Progenitor cell of endocrine pancreas (in vitro differentiated cells): ENCODE measurements at regions not wholly inside any gene's neighbourhood (a gene's known extent, or its start where the extent isn't known, plus 50 kb on each side); places are given as distances from the start of the nearest gene placed in this dataset.
"Not testable (repeated sequence)": the region's sequence is repeated elsewhere in the genome, so short reads cannot be mapped to it uniquely, and the experiment has no call there.

ENCODE experiments used
- DNase-seq: peaks from one replicate; pipeline ENCODE4 v3.0.0; 2021; ENCODE audit warnings: low spot score; ENCODE audit not compliant: unreplicated experiment
- H3K27ac Mint-ChIP-seq: 2 replicates; pipeline ENCODE4 v1.8.0; 2021; ENCODE audit warnings: mild to moderate bottlenecking, moderate library complexity, mixed read lengths
- H3K27me3 Mint-ChIP-seq: 2 replicates; pipeline ENCODE4 v1.8.0; 2021; ENCODE audit warnings: mixed read lengths
- H3K36me3 Mint-ChIP-seq: 2 replicates; pipeline ENCODE4 v1.8.0; 2022; ENCODE audit warnings: mixed read lengths; ENCODE audit not compliant: insufficient read depth
- H3K4me1 Mint-ChIP-seq: 2 replicates; pipeline ENCODE4 v1.8.0; 2021; ENCODE audit warnings: low read depth, mixed read lengths
- H3K4me3 Mint-ChIP-seq: 2 replicates; pipeline ENCODE4 v1.8.0; 2021; ENCODE audit warnings: low read depth, mild to moderate bottlenecking, moderate library complexity, mixed read lengths
- H3K9me3 Mint-ChIP-seq: 2 replicates; pipeline ENCODE4 v1.8.0; 2021; ENCODE audit warnings: low read depth, mixed read lengths
- TF ChIP-seq, protein P1 (sequence below): fragments of 200-600 bp; sonication (generic); IDR thresholded peaks from one replicate; pipeline ENCODE4 v1.5.0; 2021; ENCODE audit warnings: antibody characterized with exemption, mild to moderate bottlenecking; ENCODE audit not compliant: unreplicated experiment

- H3K9me3 Mint-ChIP-seq = peaks cover under 1% of the 10 kb centered on the region
- H3K4me3 Mint-ChIP-seq = no peak overlapping the region
- H3K27me3 Mint-ChIP-seq = no peaks in the 10 kb centered on the region
- no peaks in the 10 kb centered on the region for H3K36me3 Mint-ChIP-seq
- DNase-seq = no peak
- H3K27ac Mint-ChIP-seq = no peak overlapping the region
- peaks cover 19% of the 10 kb centered on the region for H3K4me1 Mint-ChIP-seq
- TF ChIP-seq, protein P1, sequence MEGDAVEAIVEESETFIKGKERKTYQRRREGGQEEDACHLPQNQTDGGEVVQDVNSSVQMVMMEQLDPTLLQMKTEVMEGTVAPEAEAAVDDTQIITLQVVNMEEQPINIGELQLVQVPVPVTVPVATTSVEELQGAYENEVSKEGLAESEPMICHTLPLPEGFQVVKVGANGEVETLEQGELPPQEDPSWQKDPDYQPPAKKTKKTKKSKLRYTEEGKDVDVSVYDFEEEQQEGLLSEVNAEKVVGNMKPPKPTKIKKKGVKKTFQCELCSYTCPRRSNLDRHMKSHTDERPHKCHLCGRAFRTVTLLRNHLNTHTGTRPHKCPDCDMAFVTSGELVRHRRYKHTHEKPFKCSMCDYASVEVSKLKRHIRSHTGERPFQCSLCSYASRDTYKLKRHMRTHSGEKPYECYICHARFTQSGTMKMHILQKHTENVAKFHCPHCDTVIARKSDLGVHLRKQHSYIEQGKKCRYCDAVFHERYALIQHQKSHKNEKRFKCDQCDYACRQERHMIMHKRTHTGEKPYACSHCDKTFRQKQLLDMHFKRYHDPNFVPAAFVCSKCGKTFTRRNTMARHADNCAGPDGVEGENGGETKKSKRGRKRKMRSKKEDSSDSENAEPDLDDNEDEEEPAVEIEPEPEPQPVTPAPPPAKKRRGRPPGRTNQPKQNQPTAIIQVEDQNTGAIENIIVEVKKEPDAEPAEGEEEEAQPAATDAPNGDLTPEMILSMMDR = no peak
These were observed 79.5 kb upstream of the TSC22D2 start for GRCh38 chr3:150328654-150329040.

- Mint-ChIP-seq H3K9me3 (no peaks in the 10 kb centered on the region), H3K27me3 (no peaks in the 10 kb centered on the region), H3K4me3 (no peak overlapping the region), H3K4me1 (peaks cover 19% of the 10 kb centered on the region), H3K27ac (no peak overlapping the region), H3K36me3 (no peaks in the 10 kb centered on the region)
- no peak for DNase-seq
- TF ChIP-seq, protein P1 = no peak
These were observed 80.1 kb upstream of the TSC22D2 start for GRCh38 chr3:150327678-150328653.

DNA sequence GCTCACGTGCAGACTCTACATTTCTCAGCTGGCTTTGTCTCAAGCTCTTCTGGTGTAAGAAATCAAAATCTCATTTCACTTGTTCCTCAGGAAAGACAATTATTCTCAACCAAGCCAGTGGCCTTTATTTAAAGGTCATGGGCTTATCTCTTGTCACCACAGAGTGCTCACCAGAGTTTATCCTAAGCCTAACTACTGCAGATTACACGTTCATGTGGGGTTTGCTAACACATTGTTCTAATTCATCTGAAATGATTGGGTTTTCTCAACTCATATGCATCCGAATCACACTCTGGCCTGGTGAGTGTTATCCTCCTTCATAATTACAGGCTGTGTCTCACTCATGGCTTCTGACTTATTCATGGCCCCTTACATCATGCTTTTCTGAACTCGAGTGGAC lies 83.3 kb upstream of the TSC22D2 start:
- Mint-ChIP-seq H3K4me1 (peaks cover 18% of the 10 kb centered on the region), H3K27me3 (no peaks in the 10 kb centered on the region), H3K4me3 (no peak overlapping the region), H3K9me3 (no peaks in the 10 kb centered on the region), H3K27ac (no peak overlapping the region), H3K36me3 (no peaks in the 10 kb centered on the region)
- no peak for DNase-seq
- TF ChIP-seq, protein P1 = no peak

- Mint-ChIP-seq H3K9me3 (no peaks in the 10 kb centered on the region), H3K4me3 (no peak overlapping the region), H3K27me3 (no peaks in the 10 kb centered on the region), H3K36me3 (no peaks in the 10 kb centered on the region), H3K27ac (no peak overlapping the region), H3K4me1 (peaks cover 17% of the 10 kb centered on the region)
- TF ChIP-seq, protein P1 = no peak
- no peak for DNase-seq
These were observed 83.9 kb upstream of the TSC22D2 start for GRCh38 chr3:150324245-150324644.

DNA sequence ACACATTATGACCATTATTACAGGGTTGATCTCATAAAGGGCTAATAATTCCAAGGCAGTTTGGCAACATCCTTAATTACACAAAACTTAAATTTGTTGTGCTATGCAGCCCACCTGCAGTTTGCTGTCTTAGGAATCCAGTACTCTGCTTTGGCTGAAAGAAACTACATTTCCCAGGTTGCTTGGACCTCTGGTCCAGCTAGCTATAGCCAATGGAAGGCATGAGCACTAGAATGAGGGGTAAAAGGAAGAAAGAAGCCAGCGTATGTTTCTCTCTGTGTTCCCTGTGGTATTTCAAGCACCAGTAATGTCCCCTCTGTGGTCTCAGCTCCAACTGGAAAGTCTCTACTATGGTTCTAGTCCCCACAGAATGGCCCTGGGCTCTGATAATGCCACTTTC lies 84.3 kb upstream of the TSC22D2 start:
- no peak overlapping the region for H3K27ac Mint-ChIP-seq

DNA sequence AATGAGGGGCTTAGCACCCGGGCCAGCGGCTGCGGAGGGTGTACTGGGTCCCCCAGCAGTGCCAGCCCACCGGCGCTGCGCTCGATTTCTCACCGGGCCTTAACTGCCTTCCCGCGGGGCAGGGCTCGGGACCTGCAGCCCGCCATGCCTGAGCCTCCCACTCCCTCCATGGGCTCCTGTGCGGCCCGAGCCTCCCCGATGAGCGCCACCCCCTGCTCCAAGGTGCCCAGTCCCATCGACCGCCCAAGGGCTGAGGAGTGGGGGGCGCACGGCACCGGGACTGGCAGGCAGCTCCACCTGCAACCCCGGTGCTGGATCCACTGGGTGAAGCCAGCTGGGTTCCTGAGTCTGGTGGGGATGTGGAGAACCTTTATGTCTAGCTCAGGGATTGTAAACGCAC lies 85.0 kb upstream of the TSC22D2 start:
- not testable (repeated sequence) for H3K27ac Mint-ChIP-seq, DNase-seq, H3K27me3 Mint-ChIP-seq, H3K9me3 Mint-ChIP-seq, H3K4me3 Mint-ChIP-seq, H3K36me3 Mint-ChIP-seq
- peaks cover 17% of the 10 kb centered on the region for H3K4me1 Mint-ChIP-seq

More for the DNA sequence above, 84.3 kb upstream of the TSC22D2 start:
- no peak overlapping the region for H3K4me3 Mint-ChIP-seq
- TF ChIP-seq, protein P1 = no peak
- H3K4me1 Mint-ChIP-seq = peaks cover 17% of the 10 kb centered on the region
- H3K27me3 Mint-ChIP-seq = no peaks in the 10 kb centered on the region
- no peaks in the 10 kb centered on the region for H3K9me3 Mint-ChIP-seq
- no peak for DNase-seq
- no peaks in the 10 kb centered on the region for H3K36me3 Mint-ChIP-seq

GRCh38 chr3:150320971-150321370 lies 87.1 kb upstream of the TSC22D2 start:
- not testable (repeated sequence) for H3K27me3 Mint-ChIP-seq, H3K27ac Mint-ChIP-seq, DNase-seq, H3K36me3 Mint-ChIP-seq, H3K9me3 Mint-ChIP-seq, H3K4me3 Mint-ChIP-seq
- H3K4me1 Mint-ChIP-seq = peaks cover 18% of the 10 kb centered on the region
